Spinal cord (tissue), 9 donors: ENCODE measurements at regions not wholly inside any gene's neighbourhood (a gene's known extent, or its start where the extent isn't known, plus 50 kb on each side); places are given as distances from the start of the nearest gene placed in this dataset.

ENCODE experiments used
- DNase-seq, 6 donors: peaks; one replicate each; pipeline versions ENCODE4 v3.0.0 to v3.0.0-alpha.2; 2013 to 2015; ENCODE audit warnings: low spot score in 6 of 6, low read depth in 4 of 6
- H3K27ac ChIP-seq: one replicate; pipeline ENCODE4 v1.5.1; 2013; ENCODE audit warnings: low read depth, low read length, control low read depth
- H3K27me3 ChIP-seq: one replicate; pipeline ENCODE4 v1.6.1; 2013; ENCODE audit warnings: low read length; ENCODE audit not compliant: control insufficient read depth, insufficient read depth
- H3K36me3 ChIP-seq: one replicate; pipeline ENCODE4 v1.6.1; 2013; ENCODE audit warnings: low read length; ENCODE audit not compliant: control insufficient read depth, insufficient read depth
- H3K4me1 ChIP-seq: one replicate; pipeline ENCODE4 v1.6.1; 2013; ENCODE audit warnings: low read length; ENCODE audit not compliant: control insufficient read depth, insufficient read depth
- H3K4me3 ChIP-seq: one replicate; pipeline ENCODE4 v1.5.1; 2013; ENCODE audit warnings: low read depth, low read length, control low read depth
- H3K9me3 ChIP-seq: one replicate; pipeline ENCODE4 v1.6.1; 2013; ENCODE audit warnings: low read length; ENCODE audit not compliant: control insufficient read depth, insufficient read depth
- WGBS: methylation state at CpG from one replicate; pipeline ENCODE4 v1.1.5; 2013; ENCODE audit warnings: missing lambda C conversion rate; ENCODE audit not compliant: insufficient coverage; 5-methylcytosine and 5-hydroxymethylcytosine counted together
- donor health status: healthy.

- H3K36me3 ChIP-seq, result no peaks in the 10 kb centered on the region
- DNase-seq, result peak in 1 of 6 donors; percentile 18
- 40% methylated on average over 1 of the region's 3 CpGs for WGBS
- no peaks in the 10 kb centered on the region for H3K9me3 ChIP-seq
- no peak overlapping the region for H3K4me3 ChIP-seq
- H3K27me3 ChIP-seq, result no peaks in the 10 kb centered on the region
- no peak overlapping the region for H3K27ac ChIP-seq
- no peaks in the 10 kb centered on the region for H3K4me1 ChIP-seq
These were observed 99.8 kb downstream of the TES start for GRCh38 chr7:116310141-116310540.

- no peak for DNase-seq
- no peaks in the 10 kb centered on the region for H3K4me1 ChIP-seq
- H3K4me3 ChIP-seq, result no peak overlapping the region
- no peaks in the 10 kb centered on the region for H3K27me3 ChIP-seq
- no peaks in the 10 kb centered on the region for H3K36me3 ChIP-seq
- WGBS, result 83% methylated on average over 1 of the region's 3 CpGs
- H3K27ac ChIP-seq, result no peak overlapping the region
- H3K9me3 ChIP-seq, result no peaks in the 10 kb centered on the region
These were observed 100.9 kb downstream of the TES start for GRCh38 chr7:116311259-116311658.

- H3K9me3 ChIP-seq, result no peaks in the 10 kb centered on the region
- H3K27me3 ChIP-seq, result no peaks in the 10 kb centered on the region
- no peaks in the 10 kb centered on the region for H3K4me1 ChIP-seq
- WGBS, result 90% methylated on average over 3 of the region's 3 CpGs
- no peak overlapping the region for H3K4me3 ChIP-seq
- no peaks in the 10 kb centered on the region for H3K36me3 ChIP-seq
- no peak overlapping the region for H3K27ac ChIP-seq
- DNase-seq, result no peak
These were observed 101.6 kb downstream of the TES start for GRCh38 chr7:116311816-116312471.

GRCh38 chr7:116315293-116315692 lies 105.0 kb downstream of the TES start:
- WGBS, result 59% methylated on average over 5 of the region's 6 CpGs
- Histone ChIP-seq H3K9me3 (no peaks in the 10 kb centered on the region), H3K27me3 (no peaks in the 10 kb centered on the region), H3K4me3 (no peak overlapping the region), H3K4me1 (no peaks in the 10 kb centered on the region), H3K36me3 (no peaks in the 10 kb centered on the region), H3K27ac (no peak overlapping the region)
- no peak for DNase-seq

GRCh38 chr7:116315803-116316202 lies 105.5 kb downstream of the TES start:
- WGBS, result 100% methylated on average over 1 of the region's 3 CpGs
- no peak overlapping the region for H3K27ac ChIP-seq
- H3K36me3 ChIP-seq, result no peaks in the 10 kb centered on the region
- H3K27me3 ChIP-seq, result no peaks in the 10 kb centered on the region
- no peak overlapping the region for H3K4me3 ChIP-seq
- no peaks in the 10 kb centered on the region for H3K9me3 ChIP-seq
- DNase-seq, result no peak
- no peaks in the 10 kb centered on the region for H3K4me1 ChIP-seq

GRCh38 chr7:116316838-116317628 lies 106.7 kb downstream of the TES start:
- peak; percentile 46 to 88 (median 56) for DNase-seq
- Histone ChIP-seq H3K9me3 (no peaks in the 10 kb centered on the region), H3K4me1 (no peaks in the 10 kb centered on the region), H3K27me3 (no peaks in the 10 kb centered on the region), H3K4me3 (no peak overlapping the region), H3K27ac (peak overlapping the region; percentile 74), H3K36me3 (no peaks in the 10 kb centered on the region)
- WGBS, result 23% methylated on average over 4 of the region's 7 CpGs

- no peak overlapping the region for H3K27ac ChIP-seq
- no CpG with 5 or more reads among the region's 4 CpGs for WGBS
These were observed 107.6 kb downstream of the TES start for GRCh38 chr7:116317907-116318306.

GRCh38 chr7:116322541-116322940 lies 112.2 kb downstream of the TES start:
- no peak overlapping the region for H3K27ac ChIP-seq
- H3K4me3 ChIP-seq, result no peak overlapping the region
- H3K4me1 ChIP-seq, result no peaks in the 10 kb centered on the region
- no peaks in the 10 kb centered on the region for H3K36me3 ChIP-seq
- no peaks in the 10 kb centered on the region for H3K27me3 ChIP-seq
- no peaks in the 10 kb centered on the region for H3K9me3 ChIP-seq
- WGBS, result 92% methylated on average over 2 of the region's 2 CpGs
- DNase-seq, result no peak

More at GRCh38 chr7:116317907-116318306, 107.6 kb downstream of the TES start:
- Histone ChIP-seq H3K27me3 (no peaks in the 10 kb centered on the region), H3K36me3 (no peaks in the 10 kb centered on the region), H3K4me1 (no peaks in the 10 kb centered on the region), H3K4me3 (no peak overlapping the region), H3K9me3 (no peaks in the 10 kb centered on the region)
- no peak for DNase-seq

- no peaks in the 10 kb centered on the region for H3K36me3 ChIP-seq
- no CpG with 5 or more reads among the region's 2 CpGs for WGBS
- H3K27ac ChIP-seq, result no peak overlapping the region
- H3K9me3 ChIP-seq, result no peaks in the 10 kb centered on the region
- H3K27me3 ChIP-seq, result no peaks in the 10 kb centered on the region
- no peak for DNase-seq
- H3K4me3 ChIP-seq, result no peak overlapping the region
- no peaks in the 10 kb centered on the region for H3K4me1 ChIP-seq
These were observed 114.2 kb downstream of the TES start for GRCh38 chr7:116324582-116324981.

GRCh38 chr7:116325517-116325916 lies 115.2 kb downstream of the TES start:
- Histone ChIP-seq H3K4me3 (no peak overlapping the region), H3K36me3 (no peaks in the 10 kb centered on the region), H3K4me1 (no peaks in the 10 kb centered on the region), H3K27me3 (no peaks in the 10 kb centered on the region), H3K9me3 (no peaks in the 10 kb centered on the region), H3K27ac (no peak overlapping the region)
- no peak for DNase-seq
- no CpG with 5 or more reads among the region's 3 CpGs for WGBS
